ENCODE measurements at regions not wholly inside any gene's neighbourhood (a gene's known extent, or its start where the extent isn't known, plus 50 kb on each side); places are given as distances from the start of the nearest gene placed in this dataset.
A peak's percentile ranks its signal among the peaks of the same experiment; 100 is the strongest.

- Histone ChIP-seq H3K4me3 (ENCODE audit: extremely low read depth, insufficient read depth, low read length, poor library complexity, severe bottlenecking) (no peak overlapping the region), H3K27ac (ENCODE audit: low read depth, low read length, severe bottlenecking) (no peak overlapping the region), H3K4me1 (ENCODE audit: control insufficient read depth, insufficient read depth, low read length, poor library complexity, severe bottlenecking) (peaks cover 12% of the 10 kb centered on the region), H3K9me3 (ENCODE audit: control insufficient read depth, low read length) (no peaks in the 10 kb centered on the region), H3K36me3 (ENCODE audit: control insufficient read depth, insufficient read depth, low read length) (no peaks in the 10 kb centered on the region)
- WGBS, 2 experiments (ENCODE audit: insufficient coverage in 2 of 2) = no CpG with 5 or more reads among the region's 2 CpGs
Observed at GRCh38 chr2:64722291-64723044, 68.8 kb upstream of the SERTAD2 start.

- no peak overlapping the region for H3K27ac ChIP-seq (ENCODE audit: low read depth, low read length, severe bottlenecking)
- peaks cover 47% of the 10 kb centered on the region for H3K4me1 ChIP-seq (ENCODE audit: control insufficient read depth, insufficient read depth, low read length, poor library complexity, severe bottlenecking)
- H3K36me3 ChIP-seq (ENCODE audit: control insufficient read depth, insufficient read depth, low read length) = no peaks in the 10 kb centered on the region
- no peaks in the 10 kb centered on the region for H3K9me3 ChIP-seq (ENCODE audit: control insufficient read depth, low read length)
- WGBS, 2 experiments (ENCODE audit: insufficient coverage in 2 of 2) = 84 to 100% methylated on average over 2 of the region's 3 CpGs
- no peak overlapping the region for H3K4me3 ChIP-seq (ENCODE audit: extremely low read depth, insufficient read depth, low read length, poor library complexity, severe bottlenecking)
Observed at GRCh38 chr2:64727013-64727767, 73.5 kb upstream of the SERTAD2 start.

GRCh38 chr2:64727843-64728463, 74.2 kb upstream of the SERTAD2 start:
- Histone ChIP-seq H3K4me3 (ENCODE audit: extremely low read depth, insufficient read depth, low read length, poor library complexity, severe bottlenecking) (no peak overlapping the region), H3K36me3 (ENCODE audit: control insufficient read depth, insufficient read depth, low read length) (no peaks in the 10 kb centered on the region), H3K4me1 (ENCODE audit: control insufficient read depth, insufficient read depth, low read length, poor library complexity, severe bottlenecking) (peaks cover 48% of the 10 kb centered on the region), H3K9me3 (ENCODE audit: control insufficient read depth, low read length) (no peaks in the 10 kb centered on the region), H3K27ac (ENCODE audit: low read depth, low read length, severe bottlenecking) (peak overlapping the region; percentile 2)
- whole genome bisulfite sequencing, 2 experiments (ENCODE audit: insufficient coverage in 2 of 2) = 76 to 89% methylated on average over 4 to 6 of the region's 11 CpGs

GRCh38 chr2:64730551-64731262, 77.0 kb upstream of the SERTAD2 start:
- 50 to 65% methylated on average over 8 to 9 of the region's 9 CpGs for WGBS, 2 experiments (ENCODE audit: insufficient coverage in 2 of 2)
- peak overlapping the region; percentile 81 for H3K27ac ChIP-seq (ENCODE audit: low read depth, low read length, severe bottlenecking)
- H3K4me3 ChIP-seq (ENCODE audit: extremely low read depth, insufficient read depth, low read length, poor library complexity, severe bottlenecking) = no peak overlapping the region
- no peaks in the 10 kb centered on the region for H3K9me3 ChIP-seq (ENCODE audit: control insufficient read depth, low read length)
- H3K36me3 ChIP-seq (ENCODE audit: control insufficient read depth, insufficient read depth, low read length) = no peaks in the 10 kb centered on the region
- peaks cover 48% of the 10 kb centered on the region for H3K4me1 ChIP-seq (ENCODE audit: control insufficient read depth, insufficient read depth, low read length, poor library complexity, severe bottlenecking)

GRCh38 chr2:64731263-64731643, 77.5 kb upstream of the SERTAD2 start:
- H3K4me3 ChIP-seq (ENCODE audit: extremely low read depth, insufficient read depth, low read length, poor library complexity, severe bottlenecking) = no peak overlapping the region
- H3K27ac ChIP-seq (ENCODE audit: low read depth, low read length, severe bottlenecking) = peak overlapping the region; percentile 81
- no peaks in the 10 kb centered on the region for H3K9me3 ChIP-seq (ENCODE audit: control insufficient read depth, low read length)
- no peaks in the 10 kb centered on the region for H3K36me3 ChIP-seq (ENCODE audit: control insufficient read depth, insufficient read depth, low read length)
- peaks cover 48% of the 10 kb centered on the region for H3K4me1 ChIP-seq (ENCODE audit: control insufficient read depth, insufficient read depth, low read length, poor library complexity, severe bottlenecking)
- no CpG with 5 or more reads among the region's 3 CpGs for WGBS, 2 experiments (ENCODE audit: insufficient coverage in 2 of 2)

GRCh38 chr2:64731746-64732145, 78.0 kb upstream of the SERTAD2 start:
- Histone ChIP-seq H3K27ac (ENCODE audit: low read depth, low read length, severe bottlenecking) (no peak overlapping the region), H3K4me3 (ENCODE audit: extremely low read depth, insufficient read depth, low read length, poor library complexity, severe bottlenecking) (no peak overlapping the region), H3K4me1 (ENCODE audit: control insufficient read depth, insufficient read depth, low read length, poor library complexity, severe bottlenecking) (peaks cover 44% of the 10 kb centered on the region), H3K36me3 (ENCODE audit: control insufficient read depth, insufficient read depth, low read length) (no peaks in the 10 kb centered on the region), H3K9me3 (ENCODE audit: control insufficient read depth, low read length) (no peaks in the 10 kb centered on the region)
- 83 to 100% methylated on average over 3 of the region's 5 CpGs for WGBS, 2 experiments (ENCODE audit: insufficient coverage in 2 of 2)

- H3K9me3 ChIP-seq (ENCODE audit: control insufficient read depth, low read length) = no peaks in the 10 kb centered on the region
- H3K27ac ChIP-seq (ENCODE audit: low read depth, low read length, severe bottlenecking) = no peak overlapping the region
- peaks cover 40% of the 10 kb centered on the region for H3K4me1 ChIP-seq (ENCODE audit: control insufficient read depth, insufficient read depth, low read length, poor library complexity, severe bottlenecking)
- WGBS, 2 experiments (ENCODE audit: insufficient coverage in 2 of 2) = 72 to 87% methylated on average over 2 to 4 of the region's 4 CpGs
- H3K4me3 ChIP-seq (ENCODE audit: extremely low read depth, insufficient read depth, low read length, poor library complexity, severe bottlenecking) = no peak overlapping the region
- no peaks in the 10 kb centered on the region for H3K36me3 ChIP-seq (ENCODE audit: control insufficient read depth, insufficient read depth, low read length)
Observed at GRCh38 chr2:64732146-64732545, 78.4 kb upstream of the SERTAD2 start.

GRCh38 chr2:64735504-64735903, 81.8 kb upstream of the SERTAD2 start:
- Histone ChIP-seq H3K4me1 (ENCODE audit: control insufficient read depth, insufficient read depth, low read length, poor library complexity, severe bottlenecking) (peaks cover 18% of the 10 kb centered on the region), H3K9me3 (ENCODE audit: control insufficient read depth, low read length) (no peaks in the 10 kb centered on the region), H3K36me3 (ENCODE audit: control insufficient read depth, insufficient read depth, low read length) (no peaks in the 10 kb centered on the region), H3K27ac (ENCODE audit: low read depth, low read length, severe bottlenecking) (no peak overlapping the region), H3K4me3 (ENCODE audit: extremely low read depth, insufficient read depth, low read length, poor library complexity, severe bottlenecking) (no peak overlapping the region)
- WGBS, 2 experiments (ENCODE audit: insufficient coverage in 2 of 2) = 100% methylated on average over 1 of the region's 2 CpGs; no CpG with 5 or more reads in 1 of the 2 experiments

- no peaks in the 10 kb centered on the region for H3K9me3 ChIP-seq (ENCODE audit: control insufficient read depth, low read length)
- H3K4me1 ChIP-seq (ENCODE audit: control insufficient read depth, insufficient read depth, low read length, poor library complexity, severe bottlenecking) = no peaks in the 10 kb centered on the region
- H3K4me3 ChIP-seq (ENCODE audit: extremely low read depth, insufficient read depth, low read length, poor library complexity, severe bottlenecking) = no peak overlapping the region
- H3K27ac ChIP-seq (ENCODE audit: low read depth, low read length, severe bottlenecking) = no peak overlapping the region
- no peaks in the 10 kb centered on the region for H3K36me3 ChIP-seq (ENCODE audit: control insufficient read depth, insufficient read depth, low read length)
Observed at GRCh38 chr2:64737547-64737946, 83.8 kb upstream of the SERTAD2 start.

- no peaks in the 10 kb centered on the region for H3K36me3 ChIP-seq (ENCODE audit: control insufficient read depth, insufficient read depth, low read length)
- no peaks in the 10 kb centered on the region for H3K9me3 ChIP-seq (ENCODE audit: control insufficient read depth, low read length)
- no peak overlapping the region for H3K4me3 ChIP-seq (ENCODE audit: extremely low read depth, insufficient read depth, low read length, poor library complexity, severe bottlenecking)
- H3K4me1 ChIP-seq (ENCODE audit: control insufficient read depth, insufficient read depth, low read length, poor library complexity, severe bottlenecking) = no peaks in the 10 kb centered on the region
- no CpG with 5 or more reads among the region's 1 CpG for WGBS, 2 experiments (ENCODE audit: insufficient coverage in 2 of 2)
- no peak overlapping the region for H3K27ac ChIP-seq (ENCODE audit: low read depth, low read length, severe bottlenecking)
Observed at GRCh38 chr2:64738026-64738425, 84.3 kb upstream of the SERTAD2 start.

All from mesodermal cell (in vitro differentiated cells).